T-helper 2 cell treated with Interferon-gamma antibody and Interleukin-4, amounts not matched to agents 5 μg/mL and 100 μg/mL, for 36 hours (primary cell): ENCODE measurements at regions not wholly inside any gene's neighbourhood (a gene's known extent, or its start where the extent isn't known, plus 50 kb on each side); places are given as distances from the start of the nearest gene placed in this dataset.
"Not testable (repeated sequence)": the region's sequence is repeated elsewhere in the genome, so short reads cannot be mapped to it uniquely, and the experiment has no call there.

Source experiments
- DNase-seq: peaks from one replicate; pipeline ENCODE4 v3.0.0; 2021; ENCODE audit warnings: low spot score
- H3K27ac Mint-ChIP-seq: one replicate; pipeline ENCODE4 v1.8.0; 2021; ENCODE audit warnings: mild to moderate bottlenecking, mixed read lengths
- H3K27me3 Mint-ChIP-seq: one replicate; pipeline ENCODE4 v1.8.0; 2021; ENCODE audit warnings: low read depth, mixed read lengths
- H3K36me3 Mint-ChIP-seq: one replicate; pipeline ENCODE4 v1.8.0; 2021; ENCODE audit warnings: low read depth, mixed read lengths
- H3K4me1 Mint-ChIP-seq: one replicate; pipeline ENCODE4 v1.8.0; 2021; ENCODE audit warnings: low read depth, mixed read lengths
- H3K4me3 Mint-ChIP-seq: one replicate; pipeline ENCODE4 v1.8.0; 2022; ENCODE audit warnings: mild to moderate bottlenecking, moderate library complexity, mixed read lengths
- H3K9me3 Mint-ChIP-seq: one replicate; pipeline ENCODE4 v1.8.0; 2021; ENCODE audit warnings: mixed read lengths

GRCh38 chr7:119708891-119709290 lies 564.1 kb upstream of the KCND2 start:
- no peak overlapping the region for H3K27ac Mint-ChIP-seq
- no peaks in the 10 kb centered on the region for H3K27me3 Mint-ChIP-seq
- DNase-seq: no peak
- H3K9me3 Mint-ChIP-seq: peaks cover 17% of the 10 kb centered on the region
- no peak overlapping the region for H3K4me3 Mint-ChIP-seq
- no peaks in the 10 kb centered on the region for H3K4me1 Mint-ChIP-seq
- H3K36me3 Mint-ChIP-seq: no peaks in the 10 kb centered on the region

- H3K4me1 Mint-ChIP-seq: no peaks in the 10 kb centered on the region
- H3K27ac Mint-ChIP-seq: no peak overlapping the region
- H3K27me3 Mint-ChIP-seq: no peaks in the 10 kb centered on the region
- no peaks in the 10 kb centered on the region for H3K36me3 Mint-ChIP-seq
- DNase-seq: no peak
- H3K4me3 Mint-ChIP-seq: no peak overlapping the region
- peaks cover 8% of the 10 kb centered on the region for H3K9me3 Mint-ChIP-seq
Observed at GRCh38 chr7:119711104-119711503, 561.9 kb upstream of the KCND2 start.

GRCh38 chr7:119712886-119713462 lies 560.0 kb upstream of the KCND2 start:
- Mint-ChIP-seq H3K27me3 (no peaks in the 10 kb centered on the region), H3K4me3 (no peak overlapping the region), H3K27ac (no peak overlapping the region), H3K9me3 (peaks cover 8% of the 10 kb centered on the region), H3K36me3 (no peaks in the 10 kb centered on the region), H3K4me1 (no peaks in the 10 kb centered on the region)
- no peak for DNase-seq

GRCh38 chr7:119713606-119714005 lies 559.4 kb upstream of the KCND2 start:
- Mint-ChIP-seq H3K27me3 (no peaks in the 10 kb centered on the region), H3K4me3 (no peak overlapping the region), H3K27ac (no peak overlapping the region), H3K36me3 (no peaks in the 10 kb centered on the region), H3K4me1 (no peaks in the 10 kb centered on the region), H3K9me3 (peaks cover 5% of the 10 kb centered on the region)
- no peak for DNase-seq

- Mint-ChIP-seq H3K9me3 (no peaks in the 10 kb centered on the region), H3K4me3 (no peak overlapping the region), H3K27ac (no peak overlapping the region), H3K4me1 (no peaks in the 10 kb centered on the region), H3K36me3 (no peaks in the 10 kb centered on the region), H3K27me3 (no peaks in the 10 kb centered on the region)
- no peak for DNase-seq
Observed at GRCh38 chr7:119720541-119720940, 552.4 kb upstream of the KCND2 start.

- DNase-seq: no peak
- Mint-ChIP-seq H3K4me3 (no peak overlapping the region), H3K27ac (no peak overlapping the region), H3K9me3 (peaks cover 6% of the 10 kb centered on the region), H3K27me3 (no peaks in the 10 kb centered on the region), H3K36me3 (no peaks in the 10 kb centered on the region), H3K4me1 (no peaks in the 10 kb centered on the region)
Observed at GRCh38 chr7:119724041-119724792, 548.8 kb upstream of the KCND2 start.

GRCh38 chr7:119733127-119733879 lies 539.7 kb upstream of the KCND2 start:
- H3K4me3 Mint-ChIP-seq: no peak overlapping the region
- DNase-seq: no peak
- H3K27ac Mint-ChIP-seq: no peak overlapping the region
- no peaks in the 10 kb centered on the region for H3K27me3 Mint-ChIP-seq
- H3K9me3 Mint-ChIP-seq: peaks cover 4% of the 10 kb centered on the region
- no peaks in the 10 kb centered on the region for H3K36me3 Mint-ChIP-seq
- no peaks in the 10 kb centered on the region for H3K4me1 Mint-ChIP-seq

GRCh38 chr7:119737390-119737789 lies 535.6 kb upstream of the KCND2 start:
- Mint-ChIP-seq H3K4me1 (no peaks in the 10 kb centered on the region), H3K4me3 (no peak overlapping the region), H3K27ac (no peak overlapping the region), H3K27me3 (no peaks in the 10 kb centered on the region), H3K9me3 (peaks cover 4% of the 10 kb centered on the region), H3K36me3 (no peaks in the 10 kb centered on the region)
- DNase-seq: no peak

GRCh38 chr7:119745280-119745679 lies 527.7 kb upstream of the KCND2 start:
- not testable (repeated sequence) for H3K4me1 Mint-ChIP-seq, H3K27me3 Mint-ChIP-seq, DNase-seq, H3K36me3 Mint-ChIP-seq, H3K27ac Mint-ChIP-seq, H3K4me3 Mint-ChIP-seq, H3K9me3 Mint-ChIP-seq

- no peaks in the 10 kb centered on the region for H3K4me1 Mint-ChIP-seq
- no peak overlapping the region for H3K27ac Mint-ChIP-seq
- no peaks in the 10 kb centered on the region for H3K36me3 Mint-ChIP-seq
- H3K9me3 Mint-ChIP-seq: no peaks in the 10 kb centered on the region
- H3K4me3 Mint-ChIP-seq: no peak overlapping the region
- no peaks in the 10 kb centered on the region for H3K27me3 Mint-ChIP-seq
- no peak for DNase-seq
Observed at GRCh38 chr7:119748251-119748860, 524.6 kb upstream of the KCND2 start.

- H3K9me3 Mint-ChIP-seq: no peaks in the 10 kb centered on the region
- H3K27me3 Mint-ChIP-seq: no peaks in the 10 kb centered on the region
- no peak overlapping the region for H3K4me3 Mint-ChIP-seq
- no peak overlapping the region for H3K27ac Mint-ChIP-seq
- no peaks in the 10 kb centered on the region for H3K4me1 Mint-ChIP-seq
- no peaks in the 10 kb centered on the region for H3K36me3 Mint-ChIP-seq
- DNase-seq: no peak
Observed at GRCh38 chr7:119748991-119749390, 524.0 kb upstream of the KCND2 start.

- Mint-ChIP-seq H3K27ac (no peak overlapping the region), H3K4me3 (no peak overlapping the region), H3K36me3 (no peaks in the 10 kb centered on the region), H3K9me3 (no peaks in the 10 kb centered on the region), H3K4me1 (no peaks in the 10 kb centered on the region), H3K27me3 (no peaks in the 10 kb centered on the region)
- no peak for DNase-seq
Observed at GRCh38 chr7:119756687-119757086, 516.3 kb upstream of the KCND2 start.

GRCh38 chr7:119758254-119758653 lies 514.7 kb upstream of the KCND2 start:
- no peaks in the 10 kb centered on the region for H3K27me3 Mint-ChIP-seq
- no peaks in the 10 kb centered on the region for H3K4me1 Mint-ChIP-seq
- DNase-seq: no peak
- H3K4me3 Mint-ChIP-seq: no peak overlapping the region
- no peak overlapping the region for H3K27ac Mint-ChIP-seq
- no peaks in the 10 kb centered on the region for H3K9me3 Mint-ChIP-seq
- H3K36me3 Mint-ChIP-seq: no peaks in the 10 kb centered on the region

- H3K27me3 Mint-ChIP-seq: no peaks in the 10 kb centered on the region
- H3K9me3 Mint-ChIP-seq: peaks cover 5% of the 10 kb centered on the region
- DNase-seq: no peak
- no peaks in the 10 kb centered on the region for H3K4me1 Mint-ChIP-seq
- no peaks in the 10 kb centered on the region for H3K36me3 Mint-ChIP-seq
- no peak overlapping the region for H3K27ac Mint-ChIP-seq
- no peak overlapping the region for H3K4me3 Mint-ChIP-seq
Observed at GRCh38 chr7:119761776-119762175, 511.2 kb upstream of the KCND2 start.
